ENCODE measurements at regions not wholly inside any gene's neighbourhood (a gene's known extent, or its start where the extent isn't known, plus 50 kb on each side); places are given as distances from the start of the nearest gene placed in this dataset.

GRCh38 chr3:107959550-107960154 is 131.2 kb downstream of the CD47 start:
- H3K9me3 Mint-ChIP-seq: no peaks in the 10 kb centered on the region
- no peak overlapping the region for H3K4me3 Mint-ChIP-seq
- peaks cover 2% of the 10 kb centered on the region for H3K27me3 Mint-ChIP-seq
- DNase-seq (no peak), ATAC-seq (no peak)
- peaks cover 16% of the 10 kb centered on the region for H3K4me1 Mint-ChIP-seq
- no peak overlapping the region for H3K27ac Mint-ChIP-seq
- H3K36me3 Mint-ChIP-seq (ENCODE audit: low read depth): no peaks in the 10 kb centered on the region

GRCh38 chr3:107958146-107958545 is 132.7 kb downstream of the CD47 start:
- Mint-ChIP-seq H3K9me3 (no peaks in the 10 kb centered on the region), H3K36me3 (ENCODE audit: low read depth) (no peaks in the 10 kb centered on the region), H3K4me3 (no peak overlapping the region), H3K27me3 (peaks cover 2% of the 10 kb centered on the region), H3K4me1 (peaks cover 28% of the 10 kb centered on the region), H3K27ac (no peak overlapping the region)
- ATAC-seq: no peak
- no peak for DNase-seq

GRCh38 chr3:107956991-107957900 is 133.6 kb downstream of the CD47 start:
- Mint-ChIP-seq H3K4me3 (no peak overlapping the region), H3K27ac (no peak overlapping the region), H3K4me1 (peaks cover 29% of the 10 kb centered on the region), H3K9me3 (no peaks in the 10 kb centered on the region), H3K36me3 (ENCODE audit: low read depth) (no peaks in the 10 kb centered on the region), H3K27me3 (peaks cover 2% of the 10 kb centered on the region)
- ATAC-seq (peak; percentile 36), DNase-seq (no peak)

- H3K9me3 Mint-ChIP-seq: no peaks in the 10 kb centered on the region
- no peak overlapping the region for H3K27ac Mint-ChIP-seq
- no peak for ATAC-seq
These were observed 136.0 kb downstream of the CD47 start for GRCh38 chr3:107954845-107955244.

GRCh38 chr3:107953722-107954121 is 137.1 kb downstream of the CD47 start:
- Mint-ChIP-seq H3K4me3 (no peak overlapping the region), H3K27me3 (peaks cover 2% of the 10 kb centered on the region), H3K4me1 (peaks cover 27% of the 10 kb centered on the region), H3K36me3 (ENCODE audit: low read depth) (no peaks in the 10 kb centered on the region), H3K9me3 (no peaks in the 10 kb centered on the region), H3K27ac (no peak overlapping the region)
- DNase-seq (no peak), ATAC-seq (no peak)

More at GRCh38 chr3:107954845-107955244, 136.0 kb downstream of the CD47 start:
- peaks cover 29% of the 10 kb centered on the region for H3K4me1 Mint-ChIP-seq
- H3K4me3 Mint-ChIP-seq: no peak overlapping the region
- no peak for DNase-seq
- H3K36me3 Mint-ChIP-seq (ENCODE audit: low read depth): no peaks in the 10 kb centered on the region
- H3K27me3 Mint-ChIP-seq: peaks cover 2% of the 10 kb centered on the region

GRCh38 chr3:107951126-107951525 is 139.7 kb downstream of the CD47 start:
- no peak for DNase-seq
- no peak for ATAC-seq
- Mint-ChIP-seq H3K27ac (no peak overlapping the region), H3K4me3 (no peak overlapping the region), H3K36me3 (ENCODE audit: low read depth) (peaks cover 2% of the 10 kb centered on the region), H3K4me1 (peaks cover 21% of the 10 kb centered on the region), H3K27me3 (peaks cover 1% of the 10 kb centered on the region), H3K9me3 (no peaks in the 10 kb centered on the region)

GRCh38 chr3:107950417-107950816 is 140.4 kb downstream of the CD47 start:
- peaks cover 21% of the 10 kb centered on the region for H3K4me1 Mint-ChIP-seq

GRCh38 chr3:107949394-107949970 is 141.3 kb downstream of the CD47 start:
- Mint-ChIP-seq H3K27me3 (no peaks in the 10 kb centered on the region), H3K27ac (no peak overlapping the region), H3K4me3 (no peak overlapping the region), H3K9me3 (no peaks in the 10 kb centered on the region), H3K4me1 (peaks cover 12% of the 10 kb centered on the region), H3K36me3 (ENCODE audit: low read depth) (peaks cover 2% of the 10 kb centered on the region)
- DNase-seq (no peak), ATAC-seq (no peak)

More at GRCh38 chr3:107950417-107950816, 140.4 kb downstream of the CD47 start:
- H3K4me3 Mint-ChIP-seq: no peak overlapping the region
- no peak for ATAC-seq
- peaks cover 2% of the 10 kb centered on the region for H3K36me3 Mint-ChIP-seq (ENCODE audit: low read depth)
- H3K9me3 Mint-ChIP-seq: no peaks in the 10 kb centered on the region
- no peak overlapping the region for H3K27ac Mint-ChIP-seq
- H3K27me3 Mint-ChIP-seq: no peaks in the 10 kb centered on the region
- no peak for DNase-seq

GRCh38 chr3:107947203-107947602 is 143.6 kb downstream of the CD47 start:
- no peak for ATAC-seq
- DNase-seq: no peak
- no peaks in the 10 kb centered on the region for H3K9me3 Mint-ChIP-seq
- no peak overlapping the region for H3K4me3 Mint-ChIP-seq
- no peaks in the 10 kb centered on the region for H3K27me3 Mint-ChIP-seq
- H3K27ac Mint-ChIP-seq: no peak overlapping the region
- H3K4me1 Mint-ChIP-seq: peaks cover 20% of the 10 kb centered on the region
- peaks cover 2% of the 10 kb centered on the region for H3K36me3 Mint-ChIP-seq (ENCODE audit: low read depth)

GRCh38 chr3:107946700-107947099 is 144.1 kb downstream of the CD47 start:
- no peak for ATAC-seq
- Mint-ChIP-seq H3K4me1 (peaks cover 25% of the 10 kb centered on the region), H3K36me3 (ENCODE audit: low read depth) (peaks cover 2% of the 10 kb centered on the region), H3K27me3 (no peaks in the 10 kb centered on the region), H3K9me3 (no peaks in the 10 kb centered on the region), H3K4me3 (no peak overlapping the region), H3K27ac (no peak overlapping the region)
- DNase-seq: no peak

- no peak for DNase-seq
- no peak for ATAC-seq
- no peak overlapping the region for H3K27ac Mint-ChIP-seq
- no peaks in the 10 kb centered on the region for H3K27me3 Mint-ChIP-seq
- no peak overlapping the region for H3K4me3 Mint-ChIP-seq
- peaks cover 29% of the 10 kb centered on the region for H3K4me1 Mint-ChIP-seq
- H3K9me3 Mint-ChIP-seq: no peaks in the 10 kb centered on the region
- peaks cover 2% of the 10 kb centered on the region for H3K36me3 Mint-ChIP-seq (ENCODE audit: low read depth)
These were observed 145.3 kb downstream of the CD47 start for GRCh38 chr3:107945417-107946094.

- H3K27ac Mint-ChIP-seq: no peak overlapping the region
- H3K4me1 Mint-ChIP-seq: peaks cover 29% of the 10 kb centered on the region
These were observed 146.9 kb downstream of the CD47 start for GRCh38 chr3:107943786-107944523.

GRCh38 chr3:107942951-107943749 is 147.7 kb downstream of the CD47 start:
- DNase-seq (no peak), ATAC-seq (no peak)
- H3K4me1 Mint-ChIP-seq: peaks cover 30% of the 10 kb centered on the region
- no peak overlapping the region for H3K27ac Mint-ChIP-seq
- H3K9me3 Mint-ChIP-seq: no peaks in the 10 kb centered on the region
- peaks cover 2% of the 10 kb centered on the region for H3K36me3 Mint-ChIP-seq (ENCODE audit: low read depth)
- no peaks in the 10 kb centered on the region for H3K27me3 Mint-ChIP-seq
- H3K4me3 Mint-ChIP-seq: no peak overlapping the region

More at GRCh38 chr3:107943786-107944523, 146.9 kb downstream of the CD47 start:
- ATAC-seq: no peak
- H3K4me3 Mint-ChIP-seq: no peak overlapping the region
- no peaks in the 10 kb centered on the region for H3K27me3 Mint-ChIP-seq
- H3K9me3 Mint-ChIP-seq: no peaks in the 10 kb centered on the region
- peaks cover 2% of the 10 kb centered on the region for H3K36me3 Mint-ChIP-seq (ENCODE audit: low read depth)
- DNase-seq: no peak
